GM19324 (cell line): ENCODE measurements at regions not wholly inside any gene's neighbourhood (a gene's known extent, or its start where the extent isn't known, plus 50 kb on each side); places are given as distances from the start of the nearest gene placed in this dataset.
"Not testable (repeated sequence)": the region's sequence is repeated elsewhere in the genome, so short reads cannot be mapped to it uniquely, and the experiment has no call there.

Experiments
- ATAC-seq: cut with Tn5 transposase; IDR thresholded peaks from one replicate; pipeline ENCODE4 v1.9.1; 2021; ENCODE audit warnings: mild to moderate bottlenecking, moderate library complexity; ENCODE audit not compliant: unreplicated experiment, low FRiP score

GRCh38 chr14:82854131-82854530, 1320.5 kb upstream of the SEL1L start:
- no peak for ATAC-seq

GRCh38 chr14:82854901-82855300, 1321.2 kb upstream of the SEL1L start:
- ATAC-seq = no peak

- ATAC-seq = no peak
Observed at GRCh38 chr14:82855912-82856391, 1322.3 kb upstream of the SEL1L start.

- no peak for ATAC-seq
Observed at GRCh38 chr14:82861313-82861712, 1327.7 kb upstream of the SEL1L start.

- no peak for ATAC-seq
Observed at GRCh38 chr14:82872494-82872893, 1338.8 kb upstream of the SEL1L start.

GRCh38 chr14:82878951-82879350, 1345.3 kb upstream of the SEL1L start:
- no peak for ATAC-seq

GRCh38 chr14:82879949-82880535, 1346.4 kb upstream of the SEL1L start:
- no peak for ATAC-seq

GRCh38 chr14:82886670-82887069, 1353.0 kb upstream of the SEL1L start:
- no peak for ATAC-seq

- no peak for ATAC-seq
Observed at GRCh38 chr14:82889701-82890100, 1356.0 kb upstream of the SEL1L start.

- ATAC-seq = no peak
Observed at GRCh38 chr14:82896476-82896875, 1362.8 kb upstream of the SEL1L start.

GRCh38 chr14:82897469-82898308, 1364.0 kb upstream of the SEL1L start:
- no peak for ATAC-seq

- no peak for ATAC-seq
Observed at GRCh38 chr14:82905762-82906161, 1372.1 kb upstream of the SEL1L start.

GRCh38 chr14:82911930-82912329, 1378.3 kb upstream of the SEL1L start:
- no peak for ATAC-seq

GRCh38 chr14:82913396-82913795, 1379.7 kb upstream of the SEL1L start:
- ATAC-seq = no peak

- no peak for ATAC-seq
Observed at GRCh38 chr14:82915381-82915780, 1381.7 kb upstream of the SEL1L start.

GRCh38 chr14:82935691-82936090, 1402.0 kb upstream of the SEL1L start:
- no peak for ATAC-seq

GRCh38 chr14:82951171-82951570, 1417.5 kb upstream of the SEL1L start:
- no peak for ATAC-seq

GRCh38 chr14:82963756-82964155, 1430.1 kb upstream of the SEL1L start:
- ATAC-seq = no peak

GRCh38 chr14:82987502-82988124, 1454.0 kb upstream of the SEL1L start:
- ATAC-seq = no peak

GRCh38 chr14:82994547-82994946, 1460.9 kb upstream of the SEL1L start:
- ATAC-seq = not testable (repeated sequence)

- ATAC-seq = no peak
Observed at GRCh38 chr14:82999802-83000201, 1466.1 kb upstream of the SEL1L start.
